IMR-90 (cell line): ENCODE measurements at regions not wholly inside any gene's neighbourhood (a gene's known extent, or its start where the extent isn't known, plus 50 kb on each side); places are given as distances from the start of the nearest gene placed in this dataset.

Experiments
- ATAC-seq: fragments of 200-7000 bp; cut with Tn5 transposase; 2 replicates; pipeline ENCODE4 v1.9.1; 2020; ENCODE audit warnings: low read depth, mild to moderate bottlenecking, moderate library complexity
- BruUV-seq: library from RNA; stranded (reverse); fragments of 400-500 nt; replicated peaks from 2 replicates; lab custom pipeline; 2021; lab: Mats Ljungman, UMichigan
- CTCF ChIA-PET: fragments of 300-600 bp; formaldehyde crosslinking; extraction: SDS; loops from one replicate; lab custom pipeline; 2021; ENCODE audit warnings: antibody characterized with exemption; lab: Yijun Ruan, JAX
- POLR2A ChIA-PET: fragments of 300-600 bp; sonication (Branson Sonifier 250); formaldehyde crosslinking; loops from one replicate; lab custom pipeline; 2022; ENCODE audit warnings: antibody characterized with exemption; ENCODE audit not compliant: unreplicated experiment; lab: Charles Lee
- DNase-seq: peaks from one replicate; pipeline ENCODE4 v3.0.0; 2013
- H2AFZ ChIP-seq: replicated peaks from 2 replicates; pipeline ENCODE3; 2013; ENCODE audit warnings: low read length, mild to moderate bottlenecking; ENCODE audit not compliant: poor library complexity
- H2AK5ac ChIP-seq: 2 replicates; pipeline ENCODE4 v1.6.1; 2013; ENCODE audit warnings: low read depth, low read length, inconsistent platforms
- H2AK9ac ChIP-seq: replicated peaks from 2 replicates; pipeline ENCODE3; 2013; ENCODE audit warnings: mild to moderate bottlenecking, low read depth, low read length, moderate library complexity; ENCODE audit not compliant: poor library complexity
- H2BK120ac ChIP-seq: 2 replicates; pipeline ENCODE4 v1.6.1; 2013; ENCODE audit warnings: low read depth, low read length, inconsistent platforms
- H2BK15ac ChIP-seq: 3 replicates; pipeline ENCODE4 v1.6.1; 2013; ENCODE audit warnings: low read depth, low read length, inconsistent platforms
- H2BK20ac ChIP-seq: 2 replicates; pipeline ENCODE4 v1.6.1; 2013; ENCODE audit warnings: low read depth, mild to moderate bottlenecking, inconsistent platforms, low read length, moderate library complexity
- H2BK5ac ChIP-seq: 2 replicates; pipeline ENCODE4 v1.6.1; 2013; ENCODE audit warnings: mild to moderate bottlenecking, low read depth, low read length, inconsistent platforms; ENCODE audit not compliant: poor library complexity, severe bottlenecking
- H3K14ac ChIP-seq: replicated peaks from 2 replicates; pipeline ENCODE4 v1.6.1; 2013; ENCODE audit warnings: low read depth, low read length, inconsistent platforms
- H3K18ac ChIP-seq: 2 replicates; pipeline ENCODE4 v1.6.1; 2013; ENCODE audit warnings: low read depth, low read length, control low read depth
- H3K23ac ChIP-seq: 2 replicates; pipeline ENCODE4 v1.6.1; 2013; ENCODE audit warnings: low read depth, low read length, inconsistent platforms
- H3K27ac ChIP-seq: 2 replicates; pipeline ENCODE4 v1.5.1; 2013; ENCODE audit warnings: mild to moderate bottlenecking, control low read depth, low read length; ENCODE audit not compliant: insufficient read depth
- H3K27me3 ChIP-seq: 2 replicates; pipeline ENCODE4 v1.6.1; 2013; ENCODE audit warnings: low read length; ENCODE audit not compliant: control insufficient read depth, insufficient read depth
- H3K36me3 ChIP-seq: 2 replicates; pipeline ENCODE4 v1.6.1; 2013; ENCODE audit warnings: low read length, mixed read lengths; ENCODE audit not compliant: control insufficient read depth, insufficient read depth
- H3K4ac ChIP-seq: 2 replicates; pipeline ENCODE4 v1.6.1; 2013; ENCODE audit warnings: low read depth, low read length, inconsistent platforms
- H3K4me1 ChIP-seq: 2 replicates; pipeline ENCODE4 v1.6.1; 2013; ENCODE audit warnings: low read length, mixed read lengths; ENCODE audit not compliant: control insufficient read depth, insufficient read depth
- H3K4me2 ChIP-seq: 2 replicates; pipeline ENCODE4 v1.6.1; 2013; ENCODE audit warnings: low read depth, mild to moderate bottlenecking, control low read depth, low read length, moderate library complexity
- H3K4me3 ChIP-seq: 2 replicates; pipeline ENCODE4 v1.5.1; 2013; ENCODE audit warnings: low read depth, mild to moderate bottlenecking, control low read depth, low read length, moderate library complexity; ENCODE audit not compliant: insufficient read depth
- H3K56ac ChIP-seq: 2 replicates; pipeline ENCODE4 v1.6.1; 2013; ENCODE audit warnings: low read length, inconsistent platforms; ENCODE audit not compliant: insufficient read depth; ENCODE audit errors: extremely low read depth
- H3K79me1 ChIP-seq, 2 experiments: 2 replicates each; pipeline ENCODE4 v1.6.1; 2013; ENCODE audit warnings: low read length in 2 of 2, inconsistent platforms in 1 of 2, low read depth in 1 of 2
- H3K9ac ChIP-seq: 2 replicates; pipeline ENCODE4 v1.6.1; 2013; ENCODE audit warnings: low read depth, low read length, control low read depth
- H3K9me1 ChIP-seq: 2 replicates; pipeline ENCODE4 v1.6.1; 2013; ENCODE audit warnings: low read length, inconsistent platforms; ENCODE audit not compliant: insufficient read depth
- H3K9me3 ChIP-seq: 2 replicates; pipeline ENCODE4 v1.6.1; 2013; ENCODE audit warnings: low read length; ENCODE audit not compliant: control insufficient read depth, insufficient read depth
- H4K20me1 ChIP-seq: 2 replicates; pipeline ENCODE4 v1.6.1; 2013; ENCODE audit warnings: low read length, inconsistent platforms; ENCODE audit not compliant: insufficient read depth
- H4K5ac ChIP-seq: 2 replicates; pipeline ENCODE4 v1.6.1; 2013; ENCODE audit warnings: mild to moderate bottlenecking, low read depth, low read length, control low read depth
- H4K8ac ChIP-seq, 2 experiments: 2 replicates each; pipeline ENCODE4 v1.6.1; 2013; ENCODE audit warnings: low read depth in 2 of 2, low read length in 2 of 2, control low read depth in 1 of 2, inconsistent platforms in 1 of 2
- H4K91ac ChIP-seq: 2 replicates; pipeline ENCODE4 v1.6.1; 2013; ENCODE audit warnings: low read depth, low read length, inconsistent platforms; ENCODE audit not compliant: insufficient read depth
- BHLHE40 ChIP-seq: fragments of 150-350 bp; IDR thresholded peaks from 2 replicates; pipeline ENCODE4 v1.6.1; 2016; ENCODE audit warnings: mild to moderate bottlenecking, low read depth, low read length
- CEBPB ChIP-seq: IDR thresholded peaks from 2 replicates; pipeline ENCODE4 v1.6.1; 2012; ENCODE audit warnings: low read depth, low read length, improper control_type of control experiment
- CHD1 ChIP-seq: IDR thresholded peaks from 2 replicates; pipeline ENCODE4 v1.6.1; 2012; ENCODE audit warnings: low read depth, low read length, improper control_type of control experiment
- FOS ChIP-seq: fragments of 150-350 bp; IDR thresholded peaks from 2 replicates; pipeline ENCODE4 v1.6.1; 2016; ENCODE audit warnings: low read depth, low read length
- MAFK ChIP-seq: IDR thresholded peaks from 2 replicates; pipeline ENCODE4 v1.6.1; 2012; ENCODE audit warnings: low read depth, low read length, improper control_type of control experiment
- MAZ ChIP-seq: IDR thresholded peaks from 2 replicates; pipeline ENCODE4 v1.6.1; 2012; ENCODE audit warnings: low read depth, mild to moderate bottlenecking, low read length, improper control_type of control experiment, moderate library complexity, borderline replicate concordance
- MXI1 ChIP-seq: IDR thresholded peaks from 2 replicates; pipeline ENCODE4 v1.6.1; 2012; ENCODE audit warnings: low read depth, mild to moderate bottlenecking, low read length, moderate library complexity, borderline replicate concordance
- NFE2L2 ChIP-seq: fragments of 150-350 bp; IDR thresholded peaks from 2 replicates; pipeline ENCODE4 v1.6.1; 2016; ENCODE audit warnings: low read depth, mild to moderate bottlenecking, low read length
- POLR2A ChIP-seq: IDR thresholded peaks from 2 replicates; pipeline ENCODE4 v1.6.1; 2012; ENCODE audit warnings: mild to moderate bottlenecking, low read depth, low read length
- RAD21 ChIP-seq: IDR thresholded peaks from 2 replicates; pipeline ENCODE4 v1.6.1; 2012; ENCODE audit warnings: low read length, improper control_type of control experiment
- RCOR1 ChIP-seq: IDR thresholded peaks from 2 replicates; pipeline ENCODE4 v1.6.1; 2012; ENCODE audit warnings: mild to moderate bottlenecking, low read length, improper control_type of control experiment; ENCODE audit not compliant: insufficient replicate concordance
- RFX5 ChIP-seq: IDR thresholded peaks from 2 replicates; pipeline ENCODE4 v1.8.0; 2012; ENCODE audit warnings: low read depth, mild to moderate bottlenecking, low read length, moderate library complexity
- SMC3 ChIP-seq: fragments of 150-350 bp; IDR thresholded peaks from 2 replicates; pipeline ENCODE4 v1.6.1; 2016; ENCODE audit warnings: low read depth, mild to moderate bottlenecking, antibody characterized with exemption, low read length, moderate library complexity
- USF2 ChIP-seq: fragments of 150-350 bp; IDR thresholded peaks from 2 replicates; pipeline ENCODE4 v1.6.1; 2017; ENCODE audit warnings: mild to moderate bottlenecking, antibody characterized with exemption, low read length, low read depth
- WGBS, 2 experiments: methylation state at CpG; one replicate each; pipeline versions ENCODE4 v1.1.5 to v1.1.7; 2013; ENCODE audit warnings: missing lambda C conversion rate in 2 of 2; ENCODE audit not compliant: insufficient read length in 1 of 2; ENCODE audit errors: extremely low coverage in 2 of 2; 5-methylcytosine and 5-hydroxymethylcytosine counted together
- dilution Hi-C: fragments of 300-500 bp; cut with HindIII; formaldehyde crosslinking; loops from one replicate; pipeline ENCODE4 v1.14.3; 2018; ENCODE audit warnings: low sequenced_read_pairs; ENCODE audit not compliant: unreplicated experiment
- in situ Hi-C: fragments of 300-500 bp; cut with MboI; formaldehyde crosslinking; loops from 3 replicates; pipeline ENCODE4 v1.14.3; 2019; ENCODE audit warnings: low sequenced_read_pairs, inconsistent platforms, mixed read lengths
- intact Hi-C: fragments of 100-400 bp; cut with micrococcal nuclease; formaldehyde crosslinking; loops from 2 replicates; pipeline ENCODE4 v1.10.0; 2022
- TF ChIP-seq, protein P1 (sequence below): fragments of 150-350 bp; IDR thresholded peaks from 2 replicates; pipeline ENCODE4 v1.6.1; 2016; ENCODE audit warnings: low read depth, mild to moderate bottlenecking, low read length, moderate library complexity, borderline replicate concordance
- TF ChIP-seq, protein P2 (sequence below): conservative IDR thresholded peaks from 2 replicates; pipeline ENCODE4 v1.5.1; 2012; ENCODE audit warnings: mild to moderate bottlenecking, low read depth, low read length, improper control_type of control experiment

DNA sequence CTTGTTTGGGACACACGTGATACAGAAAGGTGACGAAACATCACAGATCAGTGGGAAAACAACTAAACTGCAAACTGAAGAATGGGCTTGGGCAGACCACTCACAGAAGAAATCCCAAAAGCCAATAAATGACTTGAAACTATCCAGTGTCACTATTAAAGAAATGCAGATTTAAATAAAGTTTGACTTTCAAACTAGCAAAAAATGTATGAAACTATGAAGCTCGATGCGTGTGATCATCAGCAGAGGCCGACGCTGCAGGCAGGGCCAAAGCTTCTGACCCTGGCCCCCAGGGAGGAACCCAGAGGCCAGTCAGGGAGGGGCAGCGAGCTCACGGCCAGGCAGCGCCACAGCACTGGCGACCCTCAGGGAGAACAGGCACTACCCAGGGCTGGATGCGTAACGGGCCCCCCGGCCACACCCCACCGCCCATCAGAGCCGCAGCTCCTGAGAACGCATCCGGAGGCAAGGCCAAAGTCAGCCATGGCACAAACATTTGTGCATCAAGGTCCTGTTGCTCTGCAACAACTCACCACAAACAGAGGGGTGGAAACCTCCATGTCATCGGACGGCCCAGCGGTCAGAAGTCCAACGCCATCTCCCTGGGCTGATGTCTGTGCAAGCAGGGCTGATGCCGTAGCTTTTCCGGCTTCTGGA is 94.1 kb downstream of the YTHDF1 start:
- Histone ChIP-seq H3K27ac (no peak overlapping the region), H3K9me1 (no peaks in the 10 kb centered on the region), H4K5ac (no peak overlapping the region), H3K36me3 (no peaks in the 10 kb centered on the region), H3K9me3 (peaks cover 3% of the 10 kb centered on the region; the same call in 1 of the 2 replicates), H3K56ac (no peak overlapping the region), H3K4me3 (no peak overlapping the region), H3K23ac (no peak overlapping the region), H3K4me2 (no peak overlapping the region), H2AK5ac (no peak overlapping the region), H2AK9ac (no peak overlapping the region), H2BK5ac (no peak overlapping the region), H3K9ac (no peak overlapping the region), H3K14ac (no peak overlapping the region), H3K18ac (no peak overlapping the region), H4K91ac (no peak overlapping the region), H3K4ac (no peak overlapping the region), H2BK120ac (no peak overlapping the region), H4K20me1 (no peaks in the 10 kb centered on the region), H3K79me1 (no peaks in the 10 kb centered on the region), H4K8ac (no peak overlapping the region), H3K4me1 (no peaks in the 10 kb centered on the region), H3K27me3 (peaks cover 23% of the 10 kb centered on the region), H2AFZ (no peak overlapping the region), H2BK15ac (no peak overlapping the region), H2BK20ac (no peak overlapping the region)
- POLR2A ChIA-PET = no interaction called here
- CTCF ChIA-PET = no interaction called here
- in situ Hi-C loops = no loop called here
- ATAC-seq (no peak), DNase-seq (no peak)
- WGBS, 2 experiments = 72% methylated on average over 10 of the region's 23 CpGs; no CpG with 5 or more reads in 1 of the 2 experiments
- dilution Hi-C loops = no loop called here
- no peak for TF ChIP-seq MXI1
- TF ChIP-seq MAZ = no peak
- no peak for TF ChIP-seq MAFK
- TF ChIP-seq POLR2A = no peak
- TF ChIP-seq SMC3 = no peak
- no peak for TF ChIP-seq NFE2L2
- no peak for TF ChIP-seq RAD21
- no peak for TF ChIP-seq USF2
- TF ChIP-seq, protein P1, sequence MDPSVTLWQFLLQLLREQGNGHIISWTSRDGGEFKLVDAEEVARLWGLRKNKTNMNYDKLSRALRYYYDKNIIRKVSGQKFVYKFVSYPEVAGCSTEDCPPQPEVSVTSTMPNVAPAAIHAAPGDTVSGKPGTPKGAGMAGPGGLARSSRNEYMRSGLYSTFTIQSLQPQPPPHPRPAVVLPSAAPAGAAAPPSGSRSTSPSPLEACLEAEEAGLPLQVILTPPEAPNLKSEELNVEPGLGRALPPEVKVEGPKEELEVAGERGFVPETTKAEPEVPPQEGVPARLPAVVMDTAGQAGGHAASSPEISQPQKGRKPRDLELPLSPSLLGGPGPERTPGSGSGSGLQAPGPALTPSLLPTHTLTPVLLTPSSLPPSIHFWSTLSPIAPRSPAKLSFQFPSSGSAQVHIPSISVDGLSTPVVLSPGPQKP = no peak
- TF ChIP-seq RFX5 = no peak
- no peak for TF ChIP-seq BHLHE40
- TF ChIP-seq FOS = no peak
- TF ChIP-seq, protein P2, sequence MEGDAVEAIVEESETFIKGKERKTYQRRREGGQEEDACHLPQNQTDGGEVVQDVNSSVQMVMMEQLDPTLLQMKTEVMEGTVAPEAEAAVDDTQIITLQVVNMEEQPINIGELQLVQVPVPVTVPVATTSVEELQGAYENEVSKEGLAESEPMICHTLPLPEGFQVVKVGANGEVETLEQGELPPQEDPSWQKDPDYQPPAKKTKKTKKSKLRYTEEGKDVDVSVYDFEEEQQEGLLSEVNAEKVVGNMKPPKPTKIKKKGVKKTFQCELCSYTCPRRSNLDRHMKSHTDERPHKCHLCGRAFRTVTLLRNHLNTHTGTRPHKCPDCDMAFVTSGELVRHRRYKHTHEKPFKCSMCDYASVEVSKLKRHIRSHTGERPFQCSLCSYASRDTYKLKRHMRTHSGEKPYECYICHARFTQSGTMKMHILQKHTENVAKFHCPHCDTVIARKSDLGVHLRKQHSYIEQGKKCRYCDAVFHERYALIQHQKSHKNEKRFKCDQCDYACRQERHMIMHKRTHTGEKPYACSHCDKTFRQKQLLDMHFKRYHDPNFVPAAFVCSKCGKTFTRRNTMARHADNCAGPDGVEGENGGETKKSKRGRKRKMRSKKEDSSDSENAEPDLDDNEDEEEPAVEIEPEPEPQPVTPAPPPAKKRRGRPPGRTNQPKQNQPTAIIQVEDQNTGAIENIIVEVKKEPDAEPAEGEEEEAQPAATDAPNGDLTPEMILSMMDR = no peak
- TF ChIP-seq CEBPB = no peak
- no peak for TF ChIP-seq RCOR1
- no peak for TF ChIP-seq CHD1
- no TSS peak for BruUV-seq
- intact Hi-C loops = no loop called here
